ENCODE measurements at regions not wholly inside any gene's neighbourhood (a gene's known extent, or its start where the extent isn't known, plus 50 kb on each side); places are given as distances from the start of the nearest gene placed in this dataset.

- no peak overlapping the region for H3K27ac Mint-ChIP-seq
- no peaks in the 10 kb centered on the region for H3K27me3 Mint-ChIP-seq
- H3K36me3 Mint-ChIP-seq = no peaks in the 10 kb centered on the region
- ATAC-seq (ENCODE audit: low read depth in 2 of 2) (no peak), DNase-seq (no peak)
- H3K4me3 Mint-ChIP-seq = no peak overlapping the region
- H3K9me3 Mint-ChIP-seq = peaks cover 0 to 5% (median 0%) of the 10 kb centered on the region in 7 donors
- H3K4me1 Mint-ChIP-seq = peaks cover 0 to 5% (median 0%) of the 10 kb centered on the region in 3 donors
Measured at GRCh38 chr10:108598320-108598695, 1325.0 kb downstream of the XPNPEP1 start.

DNA sequence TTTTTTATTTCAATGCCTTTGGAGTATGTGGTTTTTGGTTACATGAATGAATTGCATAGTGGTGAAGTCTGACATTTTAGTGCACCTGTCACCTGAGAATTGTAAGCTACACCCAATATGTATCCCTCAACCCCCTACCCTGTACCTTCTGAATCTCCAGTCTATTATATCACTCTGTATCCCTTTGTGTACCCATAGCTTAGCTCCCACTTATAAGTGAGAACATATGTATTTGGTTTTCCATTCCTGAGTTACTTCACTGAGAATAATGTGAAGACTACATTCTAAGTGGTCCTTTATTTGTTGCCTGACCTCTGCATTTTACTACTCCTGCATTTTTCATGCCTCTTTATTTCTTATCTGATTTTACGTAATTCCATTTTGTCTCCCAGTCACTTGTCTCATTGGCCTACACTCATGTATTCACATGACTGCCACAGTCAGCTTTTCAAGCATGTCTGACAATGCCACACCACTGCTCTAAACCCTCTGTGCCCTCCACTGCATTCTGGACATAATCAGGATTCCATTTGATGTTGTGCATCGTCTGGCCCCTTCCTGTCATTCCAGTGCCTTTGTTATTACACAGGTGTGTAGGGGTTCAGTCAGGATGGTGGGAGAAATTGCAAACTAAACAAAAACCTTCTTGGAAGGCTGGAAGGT, 1325.5 kb downstream of the XPNPEP1 start:
- Mint-ChIP-seq H3K27me3 (no peaks in the 10 kb centered on the region), H3K36me3 (no peaks in the 10 kb centered on the region), H3K27ac (peak overlapping the region in 1 of 6 donors; percentile 36), H3K4me3 (no peak overlapping the region), H3K9me3 (peaks cover 0 to 5% (median 0%) of the 10 kb centered on the region in 7 donors), H3K4me1 (peaks cover 0 to 5% (median 0%) of the 10 kb centered on the region in 3 donors)
- no peak for ATAC-seq (ENCODE audit: low read depth in 2 of 2)
- DNase-seq = no peak

DNA sequence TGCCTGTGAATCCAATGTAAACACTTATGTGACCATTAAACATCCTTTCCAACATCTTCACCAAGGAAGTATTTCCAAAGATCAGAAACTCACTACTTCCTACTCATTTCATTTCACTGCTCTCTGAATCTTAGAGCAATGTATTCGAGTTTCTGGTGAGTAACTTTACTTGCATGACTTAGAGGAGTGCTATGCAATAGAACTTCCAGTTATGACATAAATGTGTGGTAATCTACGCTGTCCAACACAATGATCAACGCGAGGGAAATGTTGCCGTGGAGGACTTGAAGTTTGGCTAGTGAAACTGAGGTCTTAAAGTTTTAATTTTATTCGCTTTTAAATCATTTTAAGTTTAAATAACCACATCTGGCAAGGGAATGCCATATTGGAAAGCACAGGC, 1326.3 kb downstream of the XPNPEP1 start:
- Mint-ChIP-seq H3K9me3 (peaks cover 0 to 5% (median 0%) of the 10 kb centered on the region in 7 donors), H3K36me3 (no peaks in the 10 kb centered on the region)
- ATAC-seq (ENCODE audit: low read depth in 2 of 2) = no peak

DNA sequence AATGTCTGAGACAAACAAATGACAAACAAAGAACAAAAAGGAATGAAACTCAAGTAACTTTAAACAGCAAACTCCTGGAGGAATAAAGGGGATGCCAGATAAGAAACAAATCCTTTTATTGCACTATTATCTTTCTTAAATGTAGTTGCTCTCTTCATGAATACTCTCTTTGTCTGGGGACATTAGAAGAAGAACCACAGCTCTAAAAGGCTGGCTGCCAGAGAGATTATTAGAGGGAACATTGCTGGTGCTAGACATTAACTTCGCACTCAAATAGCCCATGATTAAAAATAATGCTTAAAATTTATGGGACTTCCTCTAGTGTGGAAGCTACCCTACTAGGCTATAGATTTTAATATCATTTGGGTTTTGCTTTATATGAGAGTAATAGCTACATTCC, 1330.4 kb downstream of the XPNPEP1 start:
- no peaks in the 10 kb centered on the region for H3K36me3 Mint-ChIP-seq
- H3K9me3 Mint-ChIP-seq = peaks cover 0 to 6% (median 1%) of the 10 kb centered on the region in 7 donors
- H3K4me3 Mint-ChIP-seq = no peak overlapping the region
- no peaks in the 10 kb centered on the region for H3K4me1 Mint-ChIP-seq
- DNase-seq = no peak
- ATAC-seq (ENCODE audit: low read depth in 2 of 2) = no peak
- H3K27me3 Mint-ChIP-seq = no peaks in the 10 kb centered on the region
- no peak overlapping the region for H3K27ac Mint-ChIP-seq

More for the DNA sequence above, 1326.3 kb downstream of the XPNPEP1 start:
- no peak overlapping the region for H3K27ac Mint-ChIP-seq
- H3K27me3 Mint-ChIP-seq = no peaks in the 10 kb centered on the region
- peaks cover 0 to 5% (median 0%) of the 10 kb centered on the region in 3 donors for H3K4me1 Mint-ChIP-seq
- no peak overlapping the region for H3K4me3 Mint-ChIP-seq
- no peak for DNase-seq

- peaks cover 0 to 3% (median 1%) of the 10 kb centered on the region in 7 donors for H3K9me3 Mint-ChIP-seq
- H3K4me3 Mint-ChIP-seq = no peak overlapping the region
- no peaks in the 10 kb centered on the region for H3K27me3 Mint-ChIP-seq
- H3K27ac Mint-ChIP-seq = no peak overlapping the region
- no peaks in the 10 kb centered on the region for H3K36me3 Mint-ChIP-seq
- H3K4me1 Mint-ChIP-seq = no peaks in the 10 kb centered on the region
- no peak for ATAC-seq (ENCODE audit: low read depth in 2 of 2)
- no peak for DNase-seq
Measured at GRCh38 chr10:108591417-108591816, 1331.9 kb downstream of the XPNPEP1 start.

DNA sequence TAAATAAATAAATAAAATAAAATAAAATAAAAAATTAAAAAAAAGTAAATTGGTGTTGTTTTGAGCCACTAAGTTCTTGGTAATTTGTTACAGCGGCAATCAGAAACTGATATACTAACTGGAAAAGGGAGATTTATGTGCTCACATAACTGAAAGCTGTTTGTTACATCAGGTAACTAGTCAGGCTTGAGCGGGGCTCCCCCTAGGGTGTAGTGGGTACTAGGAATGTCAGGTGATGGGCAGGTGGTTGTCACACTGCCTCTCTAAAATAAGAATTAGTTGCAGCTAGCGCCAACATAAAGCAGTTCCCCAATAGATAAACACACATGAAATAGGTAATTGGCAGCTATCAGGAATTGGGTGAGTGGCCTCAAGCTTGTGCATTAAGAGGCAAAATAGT, 1336.9 kb downstream of the XPNPEP1 start:
- peaks cover 0 to 7% (median 1%) of the 10 kb centered on the region in 7 donors for H3K9me3 Mint-ChIP-seq
- H3K4me3 Mint-ChIP-seq = no peak overlapping the region
- H3K27me3 Mint-ChIP-seq = no peaks in the 10 kb centered on the region
- ATAC-seq (ENCODE audit: low read depth in 2 of 2) (no peak), DNase-seq (no peak)
- no peaks in the 10 kb centered on the region for H3K4me1 Mint-ChIP-seq
- H3K27ac Mint-ChIP-seq = no peak overlapping the region
- no peaks in the 10 kb centered on the region for H3K36me3 Mint-ChIP-seq

- H3K4me3 Mint-ChIP-seq = no peak overlapping the region
- H3K4me1 Mint-ChIP-seq = no peaks in the 10 kb centered on the region
- no peak for ATAC-seq (ENCODE audit: low read depth in 2 of 2)
- H3K27me3 Mint-ChIP-seq = no peaks in the 10 kb centered on the region
- H3K27ac Mint-ChIP-seq = no peak overlapping the region
- DNase-seq = no peak
- H3K9me3 Mint-ChIP-seq = peaks cover 0 to 7% (median 0%) of the 10 kb centered on the region in 7 donors
- no peaks in the 10 kb centered on the region for H3K36me3 Mint-ChIP-seq
Measured at GRCh38 chr10:108583877-108584276, 1339.4 kb downstream of the XPNPEP1 start.

DNA sequence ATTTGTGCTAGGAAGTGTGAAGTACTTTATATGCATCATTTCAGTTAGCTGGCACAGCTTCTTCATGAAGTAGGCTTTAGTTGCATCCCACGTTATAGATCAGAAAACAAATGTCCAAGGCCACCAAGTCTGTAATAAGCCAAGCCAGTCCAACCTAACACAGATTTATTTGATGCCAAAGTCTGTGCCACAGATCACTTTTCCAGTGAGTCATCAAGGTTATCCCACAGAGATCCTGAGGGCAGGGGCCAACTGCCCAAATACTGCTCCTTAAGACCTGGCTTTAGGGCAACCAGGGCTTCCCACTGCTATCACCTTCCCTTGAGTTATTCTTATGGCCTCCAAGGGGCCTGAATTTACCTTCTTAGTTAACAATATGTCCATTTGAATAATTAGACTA, 1340.4 kb downstream of the XPNPEP1 start:
- no peak for ATAC-seq (ENCODE audit: low read depth in 2 of 2)
- H3K27me3 Mint-ChIP-seq = no peaks in the 10 kb centered on the region
- no peak overlapping the region for H3K4me3 Mint-ChIP-seq
- no peaks in the 10 kb centered on the region for H3K4me1 Mint-ChIP-seq
- peaks cover 0 to 6% (median 0%) of the 10 kb centered on the region in 7 donors for H3K9me3 Mint-ChIP-seq
- H3K36me3 Mint-ChIP-seq = no peaks in the 10 kb centered on the region
- no peak for DNase-seq
- H3K27ac Mint-ChIP-seq = no peak overlapping the region

DNA sequence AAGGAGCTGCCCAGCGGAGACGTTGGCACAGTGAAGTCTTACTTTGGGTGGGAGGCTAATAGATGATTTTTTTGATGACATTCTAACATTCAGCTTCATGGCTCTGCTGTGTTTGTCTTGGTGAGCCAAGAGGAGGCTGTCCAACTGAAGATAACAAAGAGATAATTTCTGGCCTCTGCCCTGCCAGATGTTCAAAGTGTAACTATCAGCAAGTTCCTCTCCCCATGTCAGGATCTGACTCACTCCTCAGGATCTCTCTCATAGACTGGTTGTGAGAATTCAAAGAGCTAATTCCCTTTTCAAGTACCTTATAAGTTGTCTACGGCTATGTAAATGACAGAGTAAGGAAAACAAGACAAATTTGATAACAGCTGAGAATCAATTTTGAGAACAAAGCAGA, 1340.9 kb downstream of the XPNPEP1 start:
- DNase-seq = no peak
- Mint-ChIP-seq H3K27ac (no peak overlapping the region), H3K36me3 (no peaks in the 10 kb centered on the region), H3K27me3 (no peaks in the 10 kb centered on the region), H3K9me3 (peaks cover 0 to 6% (median 0%) of the 10 kb centered on the region in 7 donors), H3K4me3 (no peak overlapping the region), H3K4me1 (no peaks in the 10 kb centered on the region)
- ATAC-seq (ENCODE audit: low read depth in 2 of 2) = no peak

- H3K9me3 Mint-ChIP-seq = peaks cover 0 to 6% (median 0%) of the 10 kb centered on the region in 7 donors
- no peaks in the 10 kb centered on the region for H3K4me1 Mint-ChIP-seq
- H3K4me3 Mint-ChIP-seq = no peak overlapping the region
- no peaks in the 10 kb centered on the region for H3K36me3 Mint-ChIP-seq
- H3K27me3 Mint-ChIP-seq = no peaks in the 10 kb centered on the region
- DNase-seq (no peak), ATAC-seq (ENCODE audit: low read depth in 2 of 2) (no peak)
- H3K27ac Mint-ChIP-seq = no peak overlapping the region
Measured at GRCh38 chr10:108578258-108578657, 1345.1 kb downstream of the XPNPEP1 start.

- no peak for ATAC-seq (ENCODE audit: low read depth in 2 of 2)
- H3K27me3 Mint-ChIP-seq = no peaks in the 10 kb centered on the region
- no peaks in the 10 kb centered on the region for H3K36me3 Mint-ChIP-seq
- H3K4me1 Mint-ChIP-seq = no peaks in the 10 kb centered on the region
- no peak overlapping the region for H3K27ac Mint-ChIP-seq
- H3K4me3 Mint-ChIP-seq = no peak overlapping the region
- H3K9me3 Mint-ChIP-seq = peaks cover 0 to 2% (median 0%) of the 10 kb centered on the region in 7 donors
- DNase-seq = no peak
Measured at GRCh38 chr10:108574233-108574632, 1349.1 kb downstream of the XPNPEP1 start.

DNA sequence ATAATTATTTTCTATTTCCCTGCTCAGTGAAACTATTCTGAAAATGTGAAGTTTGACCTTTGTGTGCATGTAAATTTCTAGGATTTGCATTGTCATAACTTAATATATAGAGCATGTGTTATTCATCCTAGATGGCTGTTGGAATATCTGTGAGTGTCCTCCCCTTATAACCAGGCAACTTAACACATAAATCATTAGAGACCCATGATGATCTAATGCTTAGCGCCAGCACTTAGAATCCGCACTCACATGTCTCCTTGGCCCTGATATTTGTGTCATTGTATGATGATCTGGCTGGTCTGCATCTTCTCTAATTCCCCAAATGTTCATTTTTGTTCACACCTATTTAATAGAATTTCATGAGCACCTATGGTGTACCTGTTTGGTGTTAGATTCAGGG, 1354.5 kb downstream of the XPNPEP1 start:
- no peak for ATAC-seq (ENCODE audit: low read depth in 2 of 2)
- Mint-ChIP-seq H3K27ac (no peak overlapping the region), H3K9me3 (peaks cover 0 to 4% (median 0%) of the 10 kb centered on the region in 7 donors), H3K4me1 (no peaks in the 10 kb centered on the region), H3K27me3 (no peaks in the 10 kb centered on the region), H3K4me3 (no peak overlapping the region), H3K36me3 (no peaks in the 10 kb centered on the region)
- DNase-seq = no peak

DNA sequence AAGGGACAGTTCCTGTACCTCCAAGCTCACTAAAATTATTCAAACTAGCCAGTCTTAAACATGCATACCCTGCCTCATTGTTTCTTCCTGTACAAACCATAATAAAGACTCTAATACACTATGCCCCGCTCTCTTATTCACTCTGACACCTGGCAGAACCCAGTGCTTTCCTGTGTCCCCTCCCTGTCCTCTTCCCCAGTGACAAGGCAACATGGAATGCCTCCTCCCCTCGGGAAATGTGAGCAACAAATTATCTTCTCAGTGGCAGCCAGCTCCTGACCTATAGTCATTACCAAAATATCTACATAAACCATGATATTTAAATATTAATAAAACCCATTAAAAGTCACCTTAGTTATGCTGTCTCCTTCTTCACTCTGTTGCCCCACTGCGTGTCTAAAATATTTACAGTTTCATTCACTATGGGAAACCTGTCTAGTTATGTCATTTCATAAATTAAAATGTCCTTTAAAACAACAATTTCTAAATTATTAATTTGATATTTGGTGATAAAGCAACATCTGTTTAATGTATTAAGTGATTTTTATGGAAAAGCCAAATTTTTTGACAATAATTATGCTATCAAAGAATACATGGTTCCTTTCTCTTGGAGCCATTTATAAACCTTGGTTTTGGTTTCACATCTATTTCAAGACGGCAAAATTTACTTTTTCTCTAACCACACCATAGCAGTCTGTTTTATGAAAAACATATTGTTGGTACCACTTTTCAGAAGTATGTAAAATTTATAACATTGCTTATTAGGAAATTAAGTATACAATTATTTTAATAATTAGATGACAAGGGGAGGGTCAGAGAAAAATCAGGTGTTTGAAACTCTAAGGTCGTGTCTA, 1355.2 kb downstream of the XPNPEP1 start:
- DNase-seq (no peak), ATAC-seq (ENCODE audit: low read depth in 2 of 2) (no peak)
- H3K9me3 Mint-ChIP-seq = peaks cover 0 to 4% (median 0%) of the 10 kb centered on the region in 7 donors
- H3K36me3 Mint-ChIP-seq = no peaks in the 10 kb centered on the region
- H3K27me3 Mint-ChIP-seq = no peaks in the 10 kb centered on the region
- H3K4me1 Mint-ChIP-seq = no peaks in the 10 kb centered on the region
- H3K4me3 Mint-ChIP-seq = no peak overlapping the region
- peak overlapping the region in 1 of 6 donors; percentile 55 for H3K27ac Mint-ChIP-seq

Data from naive B cell (primary cell).